AG04450 (cell line): ENCODE measurements at regions not wholly inside any gene's neighbourhood (a gene's known extent, or its start where the extent isn't known, plus 50 kb on each side); places are given as distances from the start of the nearest gene placed in this dataset.

Experiments
- CTCF ChIA-PET: fragments of 300-600, 350-600 bp; formaldehyde crosslinking; extraction: SDS; loops from one replicate; lab custom pipeline; 2022; ENCODE audit warnings: antibody characterized with exemption, inconsistent platforms; lab: Charles Lee
- POLR2A ChIA-PET: fragments of 350-600 bp; formaldehyde crosslinking; extraction: SDS; loops from one replicate; lab custom pipeline; 2021; ENCODE audit warnings: antibody characterized with exemption, inconsistent platforms; lab: Yijun Ruan, JAX
- DNase-seq: peaks from one replicate; pipeline ENCODE4 v3.0.0-alpha.2; 2011; ENCODE audit warnings: low read depth, low spot score
- H3K27ac ChIP-seq: one replicate; pipeline ENCODE4 v1.5.1; 2012; ENCODE audit warnings: low read depth, low read length, control low read depth
- H3K27me3 ChIP-seq: one replicate; pipeline ENCODE4 v1.6.0; 2012; ENCODE audit warnings: low read length; ENCODE audit not compliant: control insufficient read depth, insufficient read depth
- H3K4me3 ChIP-seq: 2 replicates; pipeline ENCODE4 v1.5.1; 2011; ENCODE audit warnings: mild to moderate bottlenecking, low read depth, low read length, control low read depth
- H3K9me3 ChIP-seq: 2 replicates; pipeline ENCODE4 v1.5.1; 2012; ENCODE audit warnings: low read length; ENCODE audit not compliant: control insufficient read depth, insufficient read depth
- CTCF ChIP-seq: IDR thresholded peaks from 2 replicates; pipeline ENCODE4 v1.5.1; 2011; ENCODE audit warnings: low read depth, low read length, control low read depth, inconsistent platforms

DNA sequence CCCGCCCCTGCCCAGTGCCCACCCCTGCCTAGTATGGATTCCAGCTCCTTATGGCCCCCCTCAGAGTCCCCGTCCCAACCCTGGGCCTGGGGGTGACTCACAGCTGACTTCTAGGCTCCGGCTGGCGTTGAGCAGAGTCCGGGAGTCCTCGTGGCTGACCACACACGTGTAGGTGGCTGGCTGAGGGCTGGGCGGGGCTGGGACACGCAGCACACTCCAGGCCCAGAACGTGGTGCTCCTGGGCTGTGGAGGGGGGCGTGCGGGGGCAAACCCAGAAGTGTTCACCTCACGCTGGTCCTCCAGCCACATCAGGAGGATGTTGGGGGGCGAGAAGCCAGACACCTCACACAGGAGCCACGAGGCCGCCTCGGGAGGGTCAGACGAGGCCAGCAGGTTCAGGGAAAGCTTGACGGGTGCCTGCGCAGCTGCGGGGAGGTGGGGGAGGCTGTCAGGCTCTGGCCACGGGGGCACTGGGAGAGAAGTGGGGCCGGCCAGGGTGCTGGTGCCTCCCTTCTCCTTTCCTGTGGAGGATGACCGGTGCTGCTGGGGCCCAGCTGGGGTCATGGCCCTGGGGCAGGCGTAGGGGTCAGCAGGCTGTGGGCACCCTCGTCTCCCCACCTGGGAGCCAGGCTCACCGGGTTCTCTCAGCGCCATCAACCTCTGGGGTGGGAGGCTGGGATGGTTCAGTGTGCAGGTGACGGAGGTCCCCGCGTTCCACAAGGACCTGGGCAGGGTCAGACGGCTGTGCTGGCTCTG lies 314.1 kb downstream of the TMEM121 start:
- Histone ChIP-seq H3K27me3 (no peaks in the 10 kb centered on the region), H3K27ac (no peak overlapping the region), H3K4me3 (no peak overlapping the region), H3K9me3 (peaks cover 95% of the 10 kb centered on the region)
- ChIA-PET CTCF (no interaction called here), POLR2A (no interaction called here)
- no peak for DNase-seq
- TF ChIP-seq CTCF, result no peak

DNA sequence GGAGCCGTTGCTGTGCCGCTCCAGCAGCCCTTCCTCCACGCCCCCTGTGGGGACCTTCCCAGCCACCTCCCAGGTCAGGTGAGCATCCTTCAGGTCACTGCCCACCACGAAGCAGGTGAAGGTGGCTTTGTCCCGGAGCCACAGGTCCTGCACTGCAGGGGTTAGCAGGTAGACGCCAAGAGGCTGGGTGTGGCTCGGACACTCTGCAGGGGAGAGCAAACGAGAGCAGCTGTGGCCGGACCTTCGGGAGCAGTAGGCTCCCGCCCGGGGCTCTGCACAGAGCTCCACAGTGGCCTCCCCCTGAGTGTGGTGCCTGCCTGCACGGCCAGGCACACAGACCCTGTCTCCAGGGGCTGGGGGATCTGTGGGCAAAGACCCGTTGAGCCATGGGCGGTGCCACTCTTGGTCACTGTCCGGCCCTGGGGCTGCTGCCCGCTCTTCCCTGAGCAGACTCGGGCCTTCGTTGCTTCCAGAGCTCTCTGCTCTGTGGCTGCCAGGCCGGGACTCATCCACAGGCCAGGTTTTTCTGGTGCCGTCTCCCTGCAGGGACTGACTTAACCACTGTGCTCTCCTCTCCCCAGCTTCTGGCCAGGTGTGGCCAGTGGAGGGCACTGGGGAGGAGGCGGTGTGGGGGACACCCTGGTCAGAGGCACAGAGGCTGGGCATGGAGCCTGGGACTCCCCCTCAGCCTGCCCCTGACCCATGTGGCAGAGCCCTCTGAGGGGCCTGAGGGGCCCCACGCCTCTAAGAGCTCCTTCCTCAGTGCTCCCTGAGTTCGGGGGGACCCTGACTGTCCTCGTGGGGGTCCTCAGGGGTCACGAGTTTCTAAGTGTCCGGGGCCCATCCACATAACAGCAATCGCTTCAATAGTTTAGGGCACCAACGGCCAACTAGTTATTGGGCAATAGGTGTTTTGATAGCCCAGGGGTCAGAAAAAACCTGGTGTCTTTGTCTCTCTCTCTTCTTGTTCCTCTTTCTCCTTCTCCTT lies 314.9 kb downstream of the TMEM121 start:
- POLR2A ChIA-PET, result no interaction called here
- no peak for DNase-seq
- CTCF ChIA-PET, result no interaction called here
- Histone ChIP-seq H3K9me3 (peaks cover 95% of the 10 kb centered on the region), H3K4me3 (no peak overlapping the region), H3K27ac (no peak overlapping the region), H3K27me3 (no peaks in the 10 kb centered on the region)
- TF ChIP-seq CTCF, result no peak

GRCh38 chr14:105842105-105842504 lies 315.7 kb downstream of the TMEM121 start:
- peaks cover 94% of the 10 kb centered on the region for H3K9me3 ChIP-seq
- ChIA-PET CTCF (no interaction called here), POLR2A (no interaction called here)
- H3K27me3 ChIP-seq, result no peaks in the 10 kb centered on the region
- DNase-seq, result no peak
- H3K4me3 ChIP-seq, result no peak overlapping the region
- no peak for TF ChIP-seq CTCF
- H3K27ac ChIP-seq, result no peak overlapping the region

- no peak for TF ChIP-seq CTCF
- CTCF ChIA-PET, result no interaction called here
- H3K27ac ChIP-seq, result no peak overlapping the region
- POLR2A ChIA-PET, result no interaction called here
- DNase-seq, result no peak
- no peaks in the 10 kb centered on the region for H3K27me3 ChIP-seq
- H3K4me3 ChIP-seq, result no peak overlapping the region
- H3K9me3 ChIP-seq, result peaks cover 86% of the 10 kb centered on the region
Measured at GRCh38 chr14:105843444-105844046, 317.2 kb downstream of the TMEM121 start.
